Kidney (tissue), 13 donors: ENCODE measurements at regions not wholly inside any gene's neighbourhood (a gene's known extent, or its start where the extent isn't known, plus 50 kb on each side); places are given as distances from the start of the nearest gene placed in this dataset.

ENCODE experiments used
- DNase-seq, 5 donors: peaks; one replicate each; pipeline ENCODE4 v3.0.0-alpha.2; 2013 to 2020
- FAIRE-seq: peaks from 2 replicates; lab custom pipeline; 2012; peaks lifted over from hg19 to GRCh38; lab: Jason Lieb, UNC
- H3K27ac ChIP-seq, 2 donors: one replicate each; pipeline ENCODE4 v1.7.0; 2013; ENCODE audit warnings: low read depth in 2 of 2, low read length in 2 of 2, inconsistent platforms in 1 of 2
- H3K27me3 ChIP-seq: one replicate; pipeline ENCODE4 v1.7.1; 2013; ENCODE audit warnings: low read length, inconsistent platforms; ENCODE audit not compliant: control insufficient read depth, insufficient read depth
- H3K36me3 ChIP-seq, 3 donors: one replicate each; pipeline versions ENCODE4 v1.7.0 to v1.7.1; 2013; ENCODE audit warnings: low read length in 3 of 3, control low read depth in 1 of 3, inconsistent platforms in 1 of 3; ENCODE audit not compliant: insufficient read depth in 3 of 3, control insufficient read depth in 2 of 3
- H3K4me1 ChIP-seq, 3 donors: one replicate each; pipeline versions ENCODE4 v1.7.0 to v1.7.1; 2013; ENCODE audit warnings: low read length in 3 of 3, inconsistent platforms in 1 of 3, low read depth in 1 of 3; ENCODE audit not compliant: control insufficient read depth in 2 of 3, insufficient read depth in 2 of 3
- H3K4me3 ChIP-seq, 3 donors: one replicate each; pipeline versions ENCODE4 v1.7.0 to v1.8.1; 2013; ENCODE audit warnings: low read length in 3 of 3, control low read depth in 1 of 3, inconsistent platforms in 1 of 3
- H3K9ac ChIP-seq, 3 donors: one replicate each; pipeline versions ENCODE4 v1.7.0 to v1.7.1; 2013; ENCODE audit warnings: low read length in 3 of 3, control low read depth in 1 of 3, inconsistent platforms in 1 of 3
- H3K9me3 ChIP-seq, 3 donors: one replicate each; pipeline versions ENCODE4 v1.7.0 to v1.7.1; 2013; ENCODE audit warnings: low read length in 3 of 3, control low read depth in 1 of 3, inconsistent platforms in 1 of 3; ENCODE audit not compliant: control insufficient read depth in 2 of 3, insufficient read depth in 1 of 3
- CTCF ChIP-seq: IDR thresholded peaks from 3 replicates; pipeline ENCODE4 v1.5.1; 2012; ENCODE audit warnings: mild to moderate bottlenecking, moderate library complexity, borderline replicate concordance; ENCODE audit not compliant: insufficient read depth; ENCODE audit errors: extremely low read depth
- intact Hi-C: fragments of 100-400 bp; cut with DNase I; formaldehyde crosslinking; loops from one replicate; pipeline ENCODE4 v1.11.1; 2022
- donor health status: control.
- donor health status: control.
- donor health status: control.
- donor health status: control.
- donor health status: control.
- donor health status: DM: yes; HTN: yes; CAD: no.
- donor health status: Normal renal cell carcinoma (clear cell type).

DNA sequence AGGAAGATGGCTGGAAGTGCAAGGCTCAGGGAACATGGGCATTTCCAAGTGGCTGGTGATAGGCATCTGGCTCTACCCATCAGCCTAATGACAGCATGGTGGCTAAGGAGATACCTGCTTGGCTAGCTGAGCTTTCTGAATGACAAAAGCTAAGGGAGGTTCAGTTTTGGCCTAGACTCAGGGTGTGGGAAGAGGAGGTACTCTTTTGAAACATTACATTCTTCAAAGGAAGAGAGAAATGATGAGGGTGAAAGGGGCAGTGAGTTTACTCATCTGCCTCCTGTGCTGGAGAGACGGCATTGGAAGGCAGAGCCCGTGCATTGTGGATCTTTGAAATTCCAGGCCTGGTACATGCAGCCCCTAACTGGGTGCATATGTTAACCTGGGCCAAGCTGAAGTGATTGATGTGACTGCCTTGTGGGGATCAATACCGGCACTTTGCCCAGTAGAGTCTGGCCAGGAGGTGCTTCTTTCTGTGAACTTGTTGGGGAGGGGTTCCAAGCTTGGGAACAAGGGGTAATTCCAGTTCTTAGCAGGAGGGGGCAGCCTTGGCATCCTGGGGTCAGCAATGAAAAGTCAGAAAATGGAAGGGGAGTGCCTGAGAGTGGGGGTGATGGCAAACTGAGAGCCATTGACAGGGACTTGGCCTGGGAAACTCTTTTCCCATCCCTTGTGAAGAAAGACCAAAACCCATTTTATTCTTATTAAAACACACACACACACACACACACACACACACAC, 108.6 kb downstream of the ACER2 start:
- no peaks in the 10 kb centered on the region for H3K27me3 ChIP-seq
- no peaks in the 10 kb centered on the region for H3K9me3 ChIP-seq
- peaks cover 0 to 3% (median 0%) of the 10 kb centered on the region in 3 donors for H3K4me1 ChIP-seq
- no peak for FAIRE-seq
- no peak overlapping the region for H3K27ac ChIP-seq
- intact Hi-C loops = no loop called here
- H3K9ac ChIP-seq = no peak overlapping the region
- H3K36me3 ChIP-seq = no peaks in the 10 kb centered on the region
- no peak for TF ChIP-seq CTCF
- H3K4me3 ChIP-seq = no peak overlapping the region
- DNase-seq = no peak

GRCh38 chr9:19516348-19516747, 107.5 kb downstream of the ACER2 start:
- no peak overlapping the region for H3K27ac ChIP-seq

GRCh38 chr9:19513671-19514275, 105.0 kb downstream of the ACER2 start:
- Histone ChIP-seq H3K4me3 (peak overlapping the region in 2 of 3 donors; percentile 2 to 14), H3K27me3 (no peaks in the 10 kb centered on the region), H3K36me3 (no peaks in the 10 kb centered on the region), H3K27ac (no peak overlapping the region), H3K4me1 (peaks cover 0 to 3% (median 0%) of the 10 kb centered on the region in 3 donors), H3K9ac (no peak overlapping the region), H3K9me3 (no peaks in the 10 kb centered on the region)
- no peak for TF ChIP-seq CTCF
- DNase-seq (peak in 1 of 5 donors; percentile 10), FAIRE-seq (no peak)
- intact Hi-C loops = no loop called here

More at GRCh38 chr9:19516348-19516747, 107.5 kb downstream of the ACER2 start:
- no peaks in the 10 kb centered on the region for H3K9me3 ChIP-seq
- no peak for TF ChIP-seq CTCF
- FAIRE-seq (no peak), DNase-seq (no peak)
- intact Hi-C loops = no loop called here
- no peak overlapping the region for H3K9ac ChIP-seq
- H3K36me3 ChIP-seq = no peaks in the 10 kb centered on the region
- H3K27me3 ChIP-seq = no peaks in the 10 kb centered on the region
- H3K4me3 ChIP-seq = no peak overlapping the region
- H3K4me1 ChIP-seq = peaks cover 0 to 3% (median 0%) of the 10 kb centered on the region in 3 donors
